SK-N-SH (cell line): ENCODE measurements at regions not wholly inside any gene's neighbourhood (a gene's known extent, or its start where the extent isn't known, plus 50 kb on each side); places are given as distances from the start of the nearest gene placed in this dataset.

Experiments
- EP300 ChIP-seq, 2 experiments: IDR thresholded peaks; 2 replicates each; pipeline versions ENCODE4 v1.4.0 to v1.6.1; 2012; ENCODE audit warnings: borderline replicate concordance in 1 of 2, low read depth in 1 of 2, low read length in 1 of 2
- EZH2phosphoT487 ChIP-seq: fragments of 200-600 bp; sonication (generic); IDR thresholded peaks from 2 replicates; pipeline ENCODE4 v1.6.1; 2017; ENCODE audit warnings: low read depth, mixed run types, mild to moderate bottlenecking, antibody characterized with exemption, moderate library complexity, borderline replicate concordance
- JUND ChIP-seq: IDR thresholded peaks from 2 replicates; pipeline ENCODE4 v1.4.0; 2012
- YY1 ChIP-seq: IDR thresholded peaks from 2 replicates; pipeline ENCODE4 v1.4.0; 2012; ENCODE audit warnings: low read depth, mild to moderate bottlenecking
- TF ChIP-seq, protein P1 (sequence below): fragments of 200-600 bp; sonication (generic); IDR thresholded peaks from 2 replicates; pipeline ENCODE4 v1.6.1; 2017; ENCODE audit warnings: antibody characterized with exemption, mild to moderate bottlenecking, moderate library complexity

DNA sequence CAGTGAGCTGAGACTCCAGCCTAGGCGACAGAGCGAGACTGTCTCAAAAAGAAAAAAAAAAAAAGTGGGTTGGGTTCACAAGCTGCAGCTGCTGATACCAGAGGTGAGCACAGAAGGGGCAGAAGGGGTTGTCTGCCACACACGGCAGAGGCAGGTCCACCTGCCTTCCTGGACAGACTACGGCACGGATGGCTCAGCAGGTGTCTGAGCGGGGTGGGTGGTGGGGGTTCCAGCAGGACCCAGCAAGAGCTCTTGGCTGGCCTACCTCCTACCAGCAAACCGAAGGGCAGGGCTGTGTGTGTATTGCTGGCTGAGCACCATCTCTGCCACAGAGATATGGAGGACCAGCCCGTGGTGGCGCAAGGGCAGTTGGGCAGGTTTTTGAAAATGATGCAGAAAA is 130.4 kb upstream of the ASB18 start:
- TF ChIP-seq EP300 (IDR thresholded peaks at IDR 0.05; ENCODE audit: borderline replicate concordance in 1 of 2, low read depth in 1 of 2, low read length in 1 of 2) (no peak), YY1 (no peak), JUND (no peak), EZH2phosphoT487 (no peak)
- TF ChIP-seq, protein P1, sequence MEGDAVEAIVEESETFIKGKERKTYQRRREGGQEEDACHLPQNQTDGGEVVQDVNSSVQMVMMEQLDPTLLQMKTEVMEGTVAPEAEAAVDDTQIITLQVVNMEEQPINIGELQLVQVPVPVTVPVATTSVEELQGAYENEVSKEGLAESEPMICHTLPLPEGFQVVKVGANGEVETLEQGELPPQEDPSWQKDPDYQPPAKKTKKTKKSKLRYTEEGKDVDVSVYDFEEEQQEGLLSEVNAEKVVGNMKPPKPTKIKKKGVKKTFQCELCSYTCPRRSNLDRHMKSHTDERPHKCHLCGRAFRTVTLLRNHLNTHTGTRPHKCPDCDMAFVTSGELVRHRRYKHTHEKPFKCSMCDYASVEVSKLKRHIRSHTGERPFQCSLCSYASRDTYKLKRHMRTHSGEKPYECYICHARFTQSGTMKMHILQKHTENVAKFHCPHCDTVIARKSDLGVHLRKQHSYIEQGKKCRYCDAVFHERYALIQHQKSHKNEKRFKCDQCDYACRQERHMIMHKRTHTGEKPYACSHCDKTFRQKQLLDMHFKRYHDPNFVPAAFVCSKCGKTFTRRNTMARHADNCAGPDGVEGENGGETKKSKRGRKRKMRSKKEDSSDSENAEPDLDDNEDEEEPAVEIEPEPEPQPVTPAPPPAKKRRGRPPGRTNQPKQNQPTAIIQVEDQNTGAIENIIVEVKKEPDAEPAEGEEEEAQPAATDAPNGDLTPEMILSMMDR: no peak
